ENCODE measurements at regions not wholly inside any gene's neighbourhood (a gene's known extent, or its start where the extent isn't known, plus 50 kb on each side); places are given as distances from the start of the nearest gene placed in this dataset.

GRCh38 chr10:46216836-46217751 lies 69.7 kb upstream of the ANTXRL start (continued):
- TF ChIP-seq CHAMP1 (IDR thresholded peaks at IDR 0.05), result 0 out of 2 replicates have a peak, but pooled peaks have one; percentile 16
- peak; percentile 82 to 91; a peak in 3 of 4 replicates for TF ChIP-seq TBL1XR1 (IDR thresholded peaks at IDR 0.05; ENCODE audit: low read length in 2 of 2)
- TF ChIP-seq, protein P1, sequence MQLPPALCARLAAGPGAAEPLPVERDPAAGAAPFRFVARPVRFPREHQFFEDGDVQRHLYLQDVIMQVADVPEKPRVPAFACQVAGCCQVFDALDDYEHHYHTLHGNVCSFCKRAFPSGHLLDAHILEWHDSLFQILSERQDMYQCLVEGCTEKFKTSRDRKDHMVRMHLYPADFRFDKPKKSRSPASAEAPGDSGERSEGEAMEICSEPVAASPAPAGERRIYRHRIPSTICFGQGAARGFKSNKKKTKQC (CRISPR knock-in tag; IDR thresholded peaks at IDR 0.05), result no peak
- peak; percentile 52; the same call in 1 of the 2 replicates for TF ChIP-seq CBX1 (IDR thresholded peaks at IDR 0.05; ENCODE audit: low read depth)
- TF ChIP-seq EHMT2 (IDR thresholded peaks at IDR 0.05), result peak; percentile 93
- no peak for TF ChIP-seq NR2C2 (CRISPR knock-in tag; IDR thresholded peaks at IDR 0.05)
- TF ChIP-seq NR2C2 (tag; IDR thresholded peaks at IDR 0.05), result peak; percentile 86
- TF ChIP-seq, protein P2, sequence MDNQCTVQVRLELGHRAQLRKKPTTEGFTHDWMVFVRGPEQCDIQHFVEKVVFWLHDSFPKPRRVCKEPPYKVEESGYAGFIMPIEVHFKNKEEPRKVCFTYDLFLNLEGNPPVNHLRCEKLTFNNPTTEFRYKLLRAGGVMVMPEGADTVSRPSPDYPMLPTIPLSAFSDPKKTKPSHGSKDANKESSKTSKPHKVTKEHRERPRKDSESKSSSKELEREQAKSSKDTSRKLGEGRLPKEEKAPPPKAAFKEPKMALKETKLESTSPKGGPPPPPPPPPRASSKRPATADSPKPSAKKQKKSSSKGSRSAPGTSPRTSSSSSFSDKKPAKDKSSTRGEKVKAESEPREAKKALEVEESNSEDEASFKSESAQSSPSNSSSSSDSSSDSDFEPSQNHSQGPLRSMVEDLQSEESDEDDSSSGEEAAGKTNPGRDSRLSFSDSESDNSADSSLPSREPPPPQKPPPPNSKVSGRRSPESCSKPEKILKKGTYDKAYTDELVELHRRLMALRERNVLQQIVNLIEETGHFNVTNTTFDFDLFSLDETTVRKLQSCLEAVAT (IDR thresholded peaks at IDR 0.05), result peak in 1 of 2 experiments; percentile 72; a peak in 2 of 4 replicates
- TF ChIP-seq ARHGAP35 (IDR thresholded peaks at IDR 0.05; ENCODE audit: partially characterized antibody), result no peak
- TF ChIP-seq ZNF184 (CRISPR knock-in tag; IDR thresholded peaks at IDR 0.05), result no peak
- no peak for TF ChIP-seq SRSF9 (IDR thresholded peaks at IDR 0.05; ENCODE audit: borderline replicate concordance, low read depth, low read length)
- TF ChIP-seq, protein P3, sequence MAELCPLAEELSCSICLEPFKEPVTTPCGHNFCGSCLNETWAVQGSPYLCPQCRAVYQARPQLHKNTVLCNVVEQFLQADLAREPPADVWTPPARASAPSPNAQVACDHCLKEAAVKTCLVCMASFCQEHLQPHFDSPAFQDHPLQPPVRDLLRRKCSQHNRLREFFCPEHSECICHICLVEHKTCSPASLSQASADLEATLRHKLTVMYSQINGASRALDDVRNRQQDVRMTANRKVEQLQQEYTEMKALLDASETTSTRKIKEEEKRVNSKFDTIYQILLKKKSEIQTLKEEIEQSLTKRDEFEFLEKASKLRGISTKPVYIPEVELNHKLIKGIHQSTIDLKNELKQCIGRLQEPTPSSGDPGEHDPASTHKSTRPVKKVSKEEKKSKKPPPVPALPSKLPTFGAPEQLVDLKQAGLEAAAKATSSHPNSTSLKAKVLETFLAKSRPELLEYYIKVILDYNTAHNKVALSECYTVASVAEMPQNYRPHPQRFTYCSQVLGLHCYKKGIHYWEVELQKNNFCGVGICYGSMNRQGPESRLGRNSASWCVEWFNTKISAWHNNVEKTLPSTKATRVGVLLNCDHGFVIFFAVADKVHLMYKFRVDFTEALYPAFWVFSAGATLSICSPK (IDR thresholded peaks at IDR 0.05; ENCODE audit: borderline replicate concordance), result no peak
- TF ChIP-seq PML (IDR thresholded peaks at IDR 0.05; ENCODE audit: low read length), result peak; percentile 86; the same call in 1 of the 2 replicates
- TF ChIP-seq EZH2 (IDR thresholded peaks at IDR 0.05; ENCODE audit: borderline replicate concordance, low read depth, low read length), result no peak
- no peak for TF ChIP-seq XRCC3 (IDR thresholded peaks at IDR 0.05)
- peak; percentile 69 for TF ChIP-seq CREM (IDR thresholded peaks at IDR 0.05; ENCODE audit: low read depth)
- 0 out of 2 replicates have a peak, but pooled peaks have one; percentile 50 for TF ChIP-seq DIDO1 (tag; IDR thresholded peaks at IDR 0.05; ENCODE audit: low read depth)
- TF ChIP-seq PHF8 (IDR thresholded peaks at IDR 0.05; ENCODE audit: borderline replicate concordance, low read length), result peak; percentile 13; the same call in 1 of the 2 replicates
- no peak for TF ChIP-seq ZNF239 (CRISPR knock-in tag; IDR thresholded peaks at IDR 0.05)
- TF ChIP-seq ZNF507 (tag; conservative IDR thresholded peaks at IDR 0.05), result no peak
- TF ChIP-seq C11orf30 (IDR thresholded peaks at IDR 0.05; ENCODE audit: low read depth), result no peak
- no peak for TF ChIP-seq RHOXF2B (CRISPR knock-in tag; conservative IDR thresholded peaks at IDR 0.05)
- no peak for TF ChIP-seq ZNF140 (CRISPR knock-in tag; IDR thresholded peaks at IDR 0.05)

Data from K562 (cell line).